Endothelial cell of umbilical vein (primary cell): ENCODE measurements at regions not wholly inside any gene's neighbourhood (a gene's known extent, or its start where the extent isn't known, plus 50 kb on each side); places are given as distances from the start of the nearest gene placed in this dataset.

Experiments used
- BruUV-seq: library from RNA; stranded (reverse); fragments of 400-500 nt; replicated peaks from 2 replicates; lab custom pipeline; 2021; lab: Mats Ljungman, UMichigan
- CTCF ChIA-PET: fragments of 300-600, 350-600 bp; sonication (Branson Sonifier 250); formaldehyde crosslinking; loops from one replicate; lab custom pipeline; 2021; ENCODE audit warnings: antibody characterized with exemption, inconsistent platforms; lab: Charles Lee
- POLR2A ChIA-PET: fragments of 300-600, 350-600 bp; sonication (Branson Sonifier 250); formaldehyde crosslinking; loops from one replicate; lab custom pipeline; 2021; ENCODE audit warnings: antibody characterized with exemption, inconsistent platforms; lab: Charles Lee
- DNase-seq: peaks from one replicate; pipeline ENCODE4 v3.0.0-alpha.2; 2011; ENCODE audit warnings: low read depth, low spot score
- FAIRE-seq: peaks from 2 replicates; lab custom pipeline; 2011; peaks lifted over from hg19 to GRCh38; lab: Jason Lieb, UNC
- H2AFZ ChIP-seq: 2 replicates; pipeline ENCODE4 v1.6.0; 2012; ENCODE audit warnings: low read depth, low read length, control low read depth, inconsistent platforms
- H3K27ac ChIP-seq: 2 replicates; pipeline ENCODE4 v1.5.1; 2011; ENCODE audit warnings: low read depth, mild to moderate bottlenecking, control low read depth, low read length, moderate library complexity; ENCODE audit not compliant: insufficient read depth
- H3K27me3 ChIP-seq, 2 experiments: 2 replicates each; pipeline versions ENCODE4 v1.6.0 to v1.6.1; 2011; ENCODE audit warnings: low read length in 2 of 2, mixed read lengths in 1 of 2; ENCODE audit not compliant: control insufficient read depth in 2 of 2, insufficient read depth in 2 of 2
- H3K36me3 ChIP-seq, 2 experiments: 2 replicates in 1 of 2; 3 replicates in 1 of 2; pipeline ENCODE4 v1.5.1; 2011; ENCODE audit warnings: low read length in 2 of 2, mild to moderate bottlenecking in 1 of 2, moderate library complexity in 1 of 2; ENCODE audit not compliant: control insufficient read depth in 2 of 2, insufficient read depth in 2 of 2; ENCODE audit errors: extremely low read depth in 1 of 2
- H3K4me1 ChIP-seq: 3 replicates; pipeline ENCODE4 v1.5.1; 2011; ENCODE audit warnings: mild to moderate bottlenecking, low read length; ENCODE audit not compliant: control insufficient read depth, insufficient read depth; ENCODE audit errors: extremely low read depth
- H3K4me2 ChIP-seq: 2 replicates; pipeline ENCODE4 v1.6.1; 2011; ENCODE audit warnings: low read length, control low read depth, mixed read lengths; ENCODE audit not compliant: insufficient read depth
- H3K4me3 ChIP-seq, 3 experiments: fragments of 200-600 bp in 1 of 3; sonication (generic), shearing (Covaris generic) in 1 of 3; replicated peaks in 1 of 3; 2 replicates each; pipeline ENCODE4 v1.5.1; 2011 to 2016; ENCODE audit warnings: control low read depth in 3 of 3, low read length in 3 of 3, mild to moderate bottlenecking in 2 of 3, inconsistent platforms in 1 of 3, low read depth in 1 of 3, moderate library complexity in 1 of 3; ENCODE audit not compliant: insufficient read depth in 1 of 3
- H3K79me2 ChIP-seq: 2 replicates; pipeline ENCODE4 v1.6.0; 2012; ENCODE audit warnings: low read length, inconsistent platforms; ENCODE audit not compliant: control insufficient read depth, insufficient read depth
- H3K9ac ChIP-seq: replicated peaks from 2 replicates; pipeline ENCODE3; 2011; ENCODE audit warnings: low read length, control low read depth; ENCODE audit not compliant: insufficient read depth; ENCODE audit errors: extremely low read depth
- H3K9me1 ChIP-seq: replicated peaks from 3 replicates; pipeline ENCODE4 v1.6.0; 2011; ENCODE audit warnings: mild to moderate bottlenecking, low read length; ENCODE audit not compliant: control insufficient read depth, insufficient read depth; ENCODE audit errors: extremely low read depth
- H3K9me3 ChIP-seq: replicated peaks from 2 replicates; pipeline ENCODE4 v1.5.1; 2012; ENCODE audit warnings: low read length, inconsistent platforms; ENCODE audit not compliant: control insufficient read depth, insufficient read depth
- H4K20me1 ChIP-seq: replicated peaks from 2 replicates; pipeline ENCODE3; 2011; ENCODE audit warnings: mild to moderate bottlenecking, low read length; ENCODE audit not compliant: control insufficient read depth, insufficient read depth; ENCODE audit errors: extremely low read depth
- CTCF ChIP-seq, 2 donors: IDR thresholded peaks; 1 replicate in 1 of 2; 2 replicates in 1 of 2; pipeline ENCODE4 v1.5.1; 2011; ENCODE audit warnings: low read length in 2 of 2, mild to moderate bottlenecking in 2 of 2, moderate library complexity in 2 of 2, control low read depth in 1 of 2, inconsistent platforms in 1 of 2, low read depth in 1 of 2; ENCODE audit not compliant: insufficient read depth in 1 of 2; ENCODE audit errors: extremely low read depth in 1 of 2
- EZH2 ChIP-seq: IDR thresholded peaks from 2 replicates; pipeline ENCODE4 v1.6.1; 2012; ENCODE audit warnings: borderline replicate concordance, low read depth, mild to moderate bottlenecking, moderate library complexity, low read length, inconsistent platforms; ENCODE audit not compliant: severe bottlenecking
- FOS ChIP-seq: IDR thresholded peaks from 2 replicates; pipeline ENCODE4 v1.6.1; 2011; ENCODE audit warnings: mild to moderate bottlenecking, low read length, moderate library complexity, borderline replicate concordance; ENCODE audit not compliant: insufficient read depth
- GATA2 ChIP-seq: IDR thresholded peaks from 2 replicates; pipeline ENCODE4 v1.7.0; 2011; ENCODE audit warnings: low read depth, mild to moderate bottlenecking, moderate library complexity, mixed read lengths, low read length; ENCODE audit not compliant: insufficient read length, insufficient read depth
- JUN ChIP-seq: IDR thresholded peaks from 2 replicates; pipeline ENCODE4 v1.6.1; 2011; ENCODE audit warnings: borderline replicate concordance, low read depth; ENCODE audit not compliant: insufficient read length, insufficient read depth
- MAX ChIP-seq: IDR thresholded peaks from 2 replicates; pipeline ENCODE4 v1.6.1; 2011; ENCODE audit not compliant: insufficient read depth, insufficient read length
- MYC ChIP-seq: IDR thresholded peaks from one replicate; pipeline ENCODE4 v1.6.1; 2011; ENCODE audit warnings: mild to moderate bottlenecking, low read depth, low read length
- POLR2A ChIP-seq: IDR thresholded peaks from 2 replicates; pipeline ENCODE4 v1.6.1; 2012; ENCODE audit warnings: low read depth, mild to moderate bottlenecking, control low read depth, low read length
- POLR2AphosphoS5 ChIP-seq: IDR thresholded peaks from 2 replicates; pipeline ENCODE4 v1.6.1; 2012; ENCODE audit warnings: low read depth, mild to moderate bottlenecking, control low read depth, low read length, moderate library complexity; ENCODE audit not compliant: insufficient read depth
- dilution Hi-C: fragments of 300-500 bp; cut with MboI; formaldehyde crosslinking; loops from one replicate; pipeline ENCODE4 v1.15.0; 2019; ENCODE audit warnings: low sequenced_read_pairs; ENCODE audit not compliant: extremely low pct_ligation_motif_present
- intact Hi-C: fragments of 100-400 bp; cut with micrococcal nuclease; formaldehyde crosslinking; loops from one replicate; pipeline ENCODE4 v1.10.0; 2022

DNA sequence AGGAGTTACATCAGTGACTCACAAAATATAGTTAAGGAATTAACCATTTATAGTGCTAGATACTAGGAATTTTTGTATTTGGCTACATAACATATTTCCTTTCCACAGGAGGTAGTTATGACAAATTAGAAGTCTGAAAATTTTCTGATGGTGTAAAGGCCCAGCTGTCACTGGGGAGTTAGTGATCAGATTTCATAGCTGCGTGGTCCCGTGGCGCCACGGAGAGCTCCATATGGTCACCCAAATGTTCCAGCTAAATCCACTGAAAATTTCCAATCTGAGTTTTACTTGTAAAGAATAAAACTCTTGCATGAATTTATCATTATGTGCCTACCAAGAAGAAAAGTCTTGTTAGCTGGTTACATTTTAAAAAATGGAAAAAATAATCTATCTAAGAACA lies 368.9 kb upstream of the PLSCR5 start:
- H2AFZ ChIP-seq, result no peak overlapping the region
- no peak overlapping the region for H3K9ac ChIP-seq
- H3K4me2 ChIP-seq, result no peak overlapping the region
- no peaks in the 10 kb centered on the region for H3K36me3 ChIP-seq
- peaks cover under 1% of the 10 kb centered on the region for H3K4me1 ChIP-seq
- ChIA-PET CTCF (interaction anchor here (1.0 to 1.4 kb wide), 3 partner anchors 10 to 16 kb away, joined by 3 to 4 read pairs (median 4); no protein-coding TSS in a partner anchor), POLR2A (no interaction called here)
- TF ChIP-seq MYC, result no peak
- no peak for TF ChIP-seq EZH2
- no peak for TF ChIP-seq CTCF (IDR thresholded peaks at IDR 0.05; ENCODE audit: extremely low read depth in 1 of 2, insufficient read depth in 1 of 2, low read depth in 1 of 2, low read length in 2 of 2)
- no peak for TF ChIP-seq MAX
- no peak for TF ChIP-seq POLR2A
- TF ChIP-seq GATA2, result no peak
- TF ChIP-seq FOS, result no peak
- TF ChIP-seq POLR2AphosphoS5, result no peak
- TF ChIP-seq JUN, result no peak
- FAIRE-seq (no peak), DNase-seq (no peak)
- dilution Hi-C loops (no loop called here), intact Hi-C loops (no loop called here)
- H3K9me3 ChIP-seq, result no peaks in the 10 kb centered on the region
- H3K4me3 ChIP-seq, result no peak overlapping the region
- H3K9me1 ChIP-seq, result no peaks in the 10 kb centered on the region
- BruUV-seq, result no TSS peak
- no peaks in the 10 kb centered on the region for H3K27me3 ChIP-seq
- no peaks in the 10 kb centered on the region for H4K20me1 ChIP-seq
- H3K79me2 ChIP-seq, result no peaks in the 10 kb centered on the region
- H3K27ac ChIP-seq, result no peak overlapping the region
